Astrocyte (in vitro differentiated cells and primary cell): ENCODE measurements at regions not wholly inside any gene's neighbourhood (a gene's known extent, or its start where the extent isn't known, plus 50 kb on each side); places are given as distances from the start of the nearest gene placed in this dataset.
A peak's percentile ranks its signal among the peaks of the same experiment; 100 is the strongest.

Experiments
- DNase-seq: peaks from one replicate; pipeline ENCODE4 v3.0.0-alpha.2; 2010; ENCODE audit warnings: low read depth
- FAIRE-seq: peaks from 2 replicates; lab custom pipeline; 2011; peaks lifted over from hg19 to GRCh38; lab: Jason Lieb, UNC
- H2AFZ ChIP-seq: 2 replicates; pipeline ENCODE4 v1.6.0; 2012; ENCODE audit warnings: low read depth, low read length, inconsistent platforms
- H3K27ac ChIP-seq: 2 replicates; pipeline ENCODE4 v1.5.1; 2011; ENCODE audit warnings: low read depth, low read length, inconsistent platforms
- H3K27me3 ChIP-seq: 2 replicates; pipeline ENCODE4 v1.6.0; 2011; ENCODE audit warnings: low read length, inconsistent platforms; ENCODE audit not compliant: insufficient read depth
- H3K36me3 ChIP-seq: 2 replicates; pipeline ENCODE4 v1.5.1; 2011; ENCODE audit warnings: low read length, inconsistent platforms; ENCODE audit not compliant: insufficient read depth
- H3K4me1 ChIP-seq: 2 replicates; pipeline ENCODE4 v1.5.1; 2011; ENCODE audit warnings: low read length, inconsistent platforms; ENCODE audit not compliant: insufficient read depth
- H3K4me2 ChIP-seq: 2 replicates; pipeline ENCODE4 v1.6.0; 2012; ENCODE audit warnings: low read length, inconsistent platforms
- H3K4me3 ChIP-seq: 2 replicates; pipeline ENCODE4 v1.5.1; 2011; ENCODE audit warnings: low read depth, mild to moderate bottlenecking, low read length, inconsistent platforms; ENCODE audit not compliant: insufficient read depth
- H3K79me2 ChIP-seq: 2 replicates; pipeline ENCODE4 v1.6.0; 2012; ENCODE audit warnings: mild to moderate bottlenecking, low read length, inconsistent platforms; ENCODE audit not compliant: insufficient read depth
- H3K9ac ChIP-seq: 2 replicates; pipeline ENCODE4 v1.6.0; 2012; ENCODE audit warnings: mild to moderate bottlenecking, low read length, inconsistent platforms
- H3K9me3 ChIP-seq: 2 replicates; pipeline ENCODE4 v1.5.1; 2012; ENCODE audit warnings: low read depth, mild to moderate bottlenecking, low read length, inconsistent platforms; ENCODE audit not compliant: insufficient read depth
- H4K20me1 ChIP-seq: 2 replicates; pipeline ENCODE4 v1.6.0; 2012; ENCODE audit warnings: low read length, inconsistent platforms; ENCODE audit not compliant: insufficient read depth
- H3K27ac Mint-ChIP-seq: one replicate; pipeline ENCODE4 v1.8.0; 2021; ENCODE audit warnings: mild to moderate bottlenecking, mixed read lengths; ENCODE audit not compliant: unreplicated experiment
- H3K27me3 Mint-ChIP-seq: one replicate; pipeline ENCODE4 v1.8.0; 2021; ENCODE audit warnings: low read depth, mixed read lengths; ENCODE audit not compliant: unreplicated experiment
- H3K36me3 Mint-ChIP-seq: one replicate; pipeline ENCODE4 v1.8.0; 2021; ENCODE audit warnings: low read depth, mixed read lengths; ENCODE audit not compliant: unreplicated experiment
- H3K4me1 Mint-ChIP-seq: one replicate; pipeline ENCODE4 v1.8.0; 2021; ENCODE audit warnings: low read depth, mixed read lengths; ENCODE audit not compliant: unreplicated experiment
- H3K4me3 Mint-ChIP-seq: one replicate; pipeline ENCODE4 v1.8.0; 2021; ENCODE audit warnings: mild to moderate bottlenecking, moderate library complexity, mixed read lengths; ENCODE audit not compliant: unreplicated experiment
- H3K9me3 Mint-ChIP-seq: one replicate; pipeline ENCODE4 v1.8.0; 2021; ENCODE audit warnings: mild to moderate bottlenecking, mixed read lengths; ENCODE audit not compliant: unreplicated experiment
- EZH2 ChIP-seq: IDR thresholded peaks from 2 replicates; pipeline ENCODE4 v1.6.1; 2012; ENCODE audit warnings: mild to moderate bottlenecking, low read length, inconsistent platforms; ENCODE audit not compliant: insufficient read depth
- TF ChIP-seq, protein P1 (sequence below): IDR thresholded peaks from 2 replicates; pipeline ENCODE4 v1.5.1; 2011; ENCODE audit warnings: low read depth, mild to moderate bottlenecking, inconsistent platforms, low read length, moderate library complexity; ENCODE audit not compliant: insufficient read depth

DNA sequence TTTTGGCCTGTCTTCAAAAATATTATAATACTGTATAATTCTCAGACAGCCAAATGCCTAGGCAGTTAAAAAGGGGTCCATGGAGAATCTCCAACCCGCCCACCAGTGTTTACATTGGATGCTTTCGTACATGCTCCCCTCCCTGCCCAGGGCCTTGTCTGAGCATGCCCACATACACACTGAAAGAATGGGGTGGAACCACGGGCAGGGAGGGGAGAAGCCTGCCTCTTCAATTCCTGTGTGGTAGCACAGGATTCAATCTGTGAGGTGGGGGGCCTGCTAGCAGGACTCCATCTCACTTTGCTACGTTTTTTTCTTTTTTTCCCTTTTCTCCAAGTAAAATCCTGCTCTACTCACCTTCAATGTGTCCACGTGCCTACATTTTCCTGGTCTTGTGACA is 314.7 kb upstream of the GRAMD2B start:
- H3K4me2 ChIP-seq = no peak overlapping the region
- H3K4me3 ChIP-seq = no peak overlapping the region
- FAIRE-seq (no peak), DNase-seq (no peak)
- Mint-ChIP-seq H3K9me3 (peaks cover 5% of the 10 kb centered on the region), H3K4me1 (peaks cover 2% of the 10 kb centered on the region), H3K27ac (peak overlapping the region; percentile 66), H3K27me3 (no peaks in the 10 kb centered on the region), H3K36me3 (no peaks in the 10 kb centered on the region), H3K4me3 (no peak overlapping the region)
- no peaks in the 10 kb centered on the region for H4K20me1 ChIP-seq
- TF ChIP-seq EZH2 = no peak
- TF ChIP-seq, protein P1, sequence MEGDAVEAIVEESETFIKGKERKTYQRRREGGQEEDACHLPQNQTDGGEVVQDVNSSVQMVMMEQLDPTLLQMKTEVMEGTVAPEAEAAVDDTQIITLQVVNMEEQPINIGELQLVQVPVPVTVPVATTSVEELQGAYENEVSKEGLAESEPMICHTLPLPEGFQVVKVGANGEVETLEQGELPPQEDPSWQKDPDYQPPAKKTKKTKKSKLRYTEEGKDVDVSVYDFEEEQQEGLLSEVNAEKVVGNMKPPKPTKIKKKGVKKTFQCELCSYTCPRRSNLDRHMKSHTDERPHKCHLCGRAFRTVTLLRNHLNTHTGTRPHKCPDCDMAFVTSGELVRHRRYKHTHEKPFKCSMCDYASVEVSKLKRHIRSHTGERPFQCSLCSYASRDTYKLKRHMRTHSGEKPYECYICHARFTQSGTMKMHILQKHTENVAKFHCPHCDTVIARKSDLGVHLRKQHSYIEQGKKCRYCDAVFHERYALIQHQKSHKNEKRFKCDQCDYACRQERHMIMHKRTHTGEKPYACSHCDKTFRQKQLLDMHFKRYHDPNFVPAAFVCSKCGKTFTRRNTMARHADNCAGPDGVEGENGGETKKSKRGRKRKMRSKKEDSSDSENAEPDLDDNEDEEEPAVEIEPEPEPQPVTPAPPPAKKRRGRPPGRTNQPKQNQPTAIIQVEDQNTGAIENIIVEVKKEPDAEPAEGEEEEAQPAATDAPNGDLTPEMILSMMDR = no peak
- no peaks in the 10 kb centered on the region for H3K4me1 ChIP-seq
- no peak overlapping the region for H3K9ac ChIP-seq
- no peaks in the 10 kb centered on the region for H3K36me3 ChIP-seq
- no peaks in the 10 kb centered on the region for H3K27me3 ChIP-seq
- H3K79me2 ChIP-seq = no peaks in the 10 kb centered on the region
- H3K9me3 ChIP-seq = no peaks in the 10 kb centered on the region
- no peak overlapping the region for H3K27ac ChIP-seq
- H2AFZ ChIP-seq = no peak overlapping the region

DNA sequence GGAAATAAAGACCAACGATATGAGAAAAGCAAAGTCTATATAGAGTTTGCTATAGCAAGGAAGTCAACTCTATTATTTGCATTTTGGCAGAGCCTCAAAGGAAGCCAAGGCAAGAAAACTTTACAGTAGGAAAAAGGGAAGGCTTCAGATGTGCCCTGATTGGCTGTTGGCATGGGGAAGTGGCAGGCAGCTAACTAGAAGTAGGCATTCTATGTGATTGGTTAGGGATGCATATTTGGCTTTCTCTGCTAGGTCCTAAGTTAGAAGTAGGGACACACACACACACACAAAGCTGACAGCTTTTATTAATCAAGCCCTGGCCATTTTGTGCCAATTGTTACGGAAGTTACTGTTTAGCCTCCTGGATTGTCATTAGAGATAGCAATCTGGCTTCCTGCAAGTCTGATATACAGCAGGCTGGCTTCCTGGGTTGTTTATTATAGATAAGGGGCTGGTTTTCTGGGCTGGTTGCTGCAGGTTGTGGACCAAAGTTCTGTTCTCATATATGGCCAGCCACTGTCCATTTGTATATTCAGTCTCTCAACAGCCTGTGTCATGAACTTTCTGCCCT is 308.1 kb upstream of the GRAMD2B start:
- Mint-ChIP-seq H3K4me1 (peaks cover 3% of the 10 kb centered on the region), H3K9me3 (peaks cover 5% of the 10 kb centered on the region), H3K27ac (no peak overlapping the region), H3K36me3 (no peaks in the 10 kb centered on the region), H3K4me3 (no peak overlapping the region), H3K27me3 (no peaks in the 10 kb centered on the region)
- DNase-seq (no peak), FAIRE-seq (no peak)
- no peaks in the 10 kb centered on the region for H4K20me1 ChIP-seq
- H3K27ac ChIP-seq = no peak overlapping the region
- H3K9me3 ChIP-seq = no peaks in the 10 kb centered on the region
- no peak overlapping the region for H3K4me2 ChIP-seq
- no peak overlapping the region for H2AFZ ChIP-seq
- H3K79me2 ChIP-seq = no peaks in the 10 kb centered on the region
- no peaks in the 10 kb centered on the region for H3K36me3 ChIP-seq
- no peaks in the 10 kb centered on the region for H3K4me1 ChIP-seq
- no peak overlapping the region for H3K4me3 ChIP-seq
- H3K9ac ChIP-seq = no peak overlapping the region
- H3K27me3 ChIP-seq = no peaks in the 10 kb centered on the region
- TF ChIP-seq, protein P1 = no peak
- no peak for TF ChIP-seq EZH2

DNA sequence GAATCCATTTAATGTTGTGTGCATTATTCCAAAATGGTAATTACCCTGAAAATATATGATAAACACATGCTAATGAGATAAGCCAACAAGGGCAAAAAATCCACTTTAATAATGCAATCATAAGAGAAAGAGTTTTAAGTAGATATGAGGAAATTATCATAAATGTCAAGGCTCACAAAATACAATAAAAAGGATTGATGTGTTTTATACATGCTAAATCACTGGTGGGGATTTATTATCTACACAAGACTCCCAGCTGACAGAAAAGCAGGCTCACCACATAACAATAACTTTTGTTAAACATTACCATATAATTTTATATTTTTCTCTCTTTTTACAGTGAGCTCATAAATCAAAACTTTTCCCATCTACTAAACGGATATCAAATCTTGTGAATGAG is 306.2 kb upstream of the GRAMD2B start:
- no peaks in the 10 kb centered on the region for H3K9me3 ChIP-seq
- Mint-ChIP-seq H3K9me3 (peaks cover 5% of the 10 kb centered on the region), H3K4me3 (no peak overlapping the region), H3K36me3 (no peaks in the 10 kb centered on the region), H3K4me1 (peaks cover 4% of the 10 kb centered on the region), H3K27me3 (no peaks in the 10 kb centered on the region), H3K27ac (no peak overlapping the region)
- H3K4me1 ChIP-seq = no peaks in the 10 kb centered on the region
- no peaks in the 10 kb centered on the region for H3K27me3 ChIP-seq
- TF ChIP-seq, protein P1 = no peak
- no peak for TF ChIP-seq EZH2
- H2AFZ ChIP-seq = no peak overlapping the region
- FAIRE-seq = no peak
- no peak overlapping the region for H3K9ac ChIP-seq
- H3K4me2 ChIP-seq = no peak overlapping the region
- no peak overlapping the region for H3K4me3 ChIP-seq
- H3K27ac ChIP-seq = no peak overlapping the region
- no peak for DNase-seq
- no peaks in the 10 kb centered on the region for H3K79me2 ChIP-seq
- no peaks in the 10 kb centered on the region for H3K36me3 ChIP-seq
- no peaks in the 10 kb centered on the region for H4K20me1 ChIP-seq
